B cell (primary cell): ENCODE measurements at regions not wholly inside any gene's neighbourhood (a gene's known extent, or its start where the extent isn't known, plus 50 kb on each side); places are given as distances from the start of the nearest gene placed in this dataset.

Experiments
- ATAC-seq: fragments of 200-7000 bp; cut with Tn5 transposase; one replicate; pipeline ENCODE4 v1.10.0; 2021; ENCODE audit warnings: low read depth, mild to moderate bottlenecking, moderate number of reproducible peaks, moderate library complexity
- CTCF ChIA-PET: fragments of 350-600 bp; sonication (Branson Sonifier 250); formaldehyde crosslinking; loops from one replicate; lab custom pipeline; 2021; ENCODE audit warnings: antibody characterized with exemption, inconsistent platforms; lab: Charles Lee
- POLR2A ChIA-PET: fragments of 350-600 bp; sonication (Branson Sonifier 250); formaldehyde crosslinking; loops from one replicate; lab custom pipeline; 2021; ENCODE audit warnings: antibody characterized with exemption; lab: Charles Lee
- DNase-seq: peaks from one replicate; pipeline ENCODE4 v3.0.0; 2013
- H2AFZ ChIP-seq: 2 replicates; pipeline ENCODE4 v1.6.1; 2012; ENCODE audit warnings: mild to moderate bottlenecking, low read depth, low read length; ENCODE audit not compliant: insufficient read depth, poor library complexity, severe bottlenecking
- H3K27ac ChIP-seq, 2 donors: 1 replicate in 1 of 2; 2 replicates in 1 of 2; pipeline ENCODE4 v1.5.1; 2012 to 2013; ENCODE audit warnings: low read length in 2 of 2, mild to moderate bottlenecking in 2 of 2, moderate library complexity in 1 of 2
- H3K27me3 ChIP-seq, 4 experiments: fragments of 200-600 bp in 1 of 4; sonication (generic) in 1 of 4; replicated peaks in 1 of 4; 1 replicate in 2 of 4; 2 replicates in 2 of 4; pipeline versions ENCODE4 v1.6.1 to v1.7.0; 2013 to 2016; ENCODE audit warnings: low read length in 3 of 4, mild to moderate bottlenecking in 2 of 4, mixed read lengths in 1 of 4, moderate library complexity in 1 of 4; ENCODE audit not compliant: insufficient read depth in 4 of 4, control insufficient read depth in 3 of 4; ENCODE audit errors: control extremely low read depth in 1 of 4
- H3K36me3 ChIP-seq, 2 experiments: replicated peaks in 1 of 2; 1 replicate in 1 of 2; 2 replicates in 1 of 2; pipeline versions ENCODE4 v1.6.1 to v1.7.1; 2013; ENCODE audit warnings: low read length in 1 of 2; ENCODE audit not compliant: insufficient read depth in 2 of 2, control insufficient read depth in 1 of 2; ENCODE audit errors: control extremely low read depth in 1 of 2, extremely low read depth in 1 of 2
- H3K4me1 ChIP-seq, 2 donors: fragments of 200-600 bp in 1 of 2; sonication (generic) in 1 of 2; 1 replicate in 1 of 2; 2 replicates in 1 of 2; pipeline versions ENCODE4 v1.5.1 to v1.6.1; 2013 to 2017; ENCODE audit warnings: low read length in 2 of 2; ENCODE audit not compliant: control insufficient read depth in 2 of 2, insufficient read depth in 2 of 2
- H3K4me2 ChIP-seq: replicated peaks from 2 replicates; pipeline ENCODE3; 2012; ENCODE audit warnings: mild to moderate bottlenecking, low read depth, low read length; ENCODE audit not compliant: poor library complexity, severe bottlenecking
- H3K4me3 ChIP-seq, 5 experiments: fragments of 200-600 bp in 1 of 5; sonication (generic) in 1 of 5; 1 replicate in 3 of 5; 2 replicates in 2 of 5; pipeline versions ENCODE4 v1.5.1 to v1.7.0; 2011 to 2016; ENCODE audit warnings: low read length in 4 of 5, mild to moderate bottlenecking in 4 of 5, low read depth in 2 of 5, control low read depth in 1 of 5, moderate library complexity in 1 of 5; ENCODE audit not compliant: insufficient read depth in 1 of 5; ENCODE audit errors: control extremely low read depth in 1 of 5, extremely low read depth in 1 of 5
- H3K79me2 ChIP-seq: fragments of 200-600 bp; sonication (generic); one replicate; pipeline ENCODE4 v1.6.0; 2016; ENCODE audit warnings: low read length; ENCODE audit not compliant: control insufficient read depth, insufficient read depth
- H3K9ac ChIP-seq: fragments of 200-600 bp; sonication (generic); 2 replicates; pipeline ENCODE4 v1.6.1; 2017; ENCODE audit warnings: mild to moderate bottlenecking, low read length, moderate library complexity
- H3K9me3 ChIP-seq, 3 donors: one replicate each; pipeline versions ENCODE4 v1.6.1 to v1.7.1; 2013; ENCODE audit warnings: low read length in 2 of 3; ENCODE audit not compliant: control insufficient read depth in 2 of 3, insufficient read depth in 1 of 3; ENCODE audit errors: control extremely low read depth in 1 of 3
- H4K20me1 ChIP-seq: 2 replicates; pipeline ENCODE4 v1.6.0; 2012; ENCODE audit warnings: mild to moderate bottlenecking, low read length; ENCODE audit not compliant: insufficient read depth, control insufficient read depth, poor library complexity, severe bottlenecking
- H3K27ac Mint-ChIP-seq: one replicate; pipeline ENCODE4 v1.8.0; 2021; ENCODE audit warnings: mixed read lengths
- H3K27me3 Mint-ChIP-seq: one replicate; pipeline ENCODE4 v1.8.0; 2021; ENCODE audit warnings: mixed read lengths
- H3K4me1 Mint-ChIP-seq: one replicate; pipeline ENCODE4 v1.8.0; 2021; ENCODE audit warnings: mixed read lengths
- H3K4me3 Mint-ChIP-seq: one replicate; pipeline ENCODE4 v1.8.0; 2021; ENCODE audit warnings: mixed read lengths
- H3K9me3 Mint-ChIP-seq: one replicate; pipeline ENCODE4 v1.8.0; 2022; ENCODE audit warnings: mixed read lengths; ENCODE audit not compliant: insufficient read depth
- CTCF ChIP-seq: fragments of 200-600 bp; IDR thresholded peaks from one replicate; pipeline ENCODE4 v1.8.0; 2022; ENCODE audit warnings: antibody characterized with exemption, mild to moderate bottlenecking
- EZH2 ChIP-seq: IDR thresholded peaks from 2 replicates; pipeline ENCODE4 v1.6.1; 2012; ENCODE audit warnings: borderline replicate concordance, low read depth, mild to moderate bottlenecking, moderate library complexity, low read length; ENCODE audit not compliant: insufficient read depth, poor library complexity, severe bottlenecking
- WGBS: methylation state at CpG from one replicate; pipeline ENCODE4 v1.1.5; 2013; ENCODE audit warnings: missing lambda C conversion rate; ENCODE audit not compliant: insufficient coverage; 5-methylcytosine and 5-hydroxymethylcytosine counted together
- intact Hi-C: fragments of 100-400 bp; cut with micrococcal nuclease; formaldehyde crosslinking; loops from one replicate; pipeline ENCODE4 v1.10.0; 2022

GRCh38 chr5:2103940-2104339, 221.2 kb upstream of the IRX4 start:
- Histone ChIP-seq H3K27me3 (no peaks in the 10 kb centered on the region), H3K4me2 (no peak overlapping the region), H3K79me2 (no peaks in the 10 kb centered on the region), H2AFZ (no peak overlapping the region), H3K4me1 (no peaks in the 10 kb centered on the region), H3K4me3 (no peak overlapping the region), H3K9ac (no peak overlapping the region), H3K36me3 (no peaks in the 10 kb centered on the region), H3K27ac (no peak overlapping the region), H4K20me1 (no peaks in the 10 kb centered on the region), H3K9me3 (peaks cover 0 to 7% (median 0%) of the 10 kb centered on the region in 3 donors)
- whole genome bisulfite sequencing: 92% methylated on average over 2 of the region's 6 CpGs
- TF ChIP-seq CTCF (no peak), EZH2 (no peak)
- Mint-ChIP-seq H3K4me3 (no peak overlapping the region), H3K27me3 (no peaks in the 10 kb centered on the region), H3K9me3 (peaks cover 6% of the 10 kb centered on the region), H3K27ac (no peak overlapping the region), H3K4me1 (no peaks in the 10 kb centered on the region)
- intact Hi-C loops: no loop called here
- ChIA-PET POLR2A (no interaction called here), CTCF (no interaction called here)
- DNase-seq (no peak), ATAC-seq (no peak)

- H3K4me1 Mint-ChIP-seq: no peaks in the 10 kb centered on the region
- H4K20me1 ChIP-seq: no peaks in the 10 kb centered on the region
- intact Hi-C loops: no loop called here
- H3K4me1 ChIP-seq: no peaks in the 10 kb centered on the region
- no peaks in the 10 kb centered on the region for H3K27me3 Mint-ChIP-seq
- no peak overlapping the region for H3K27ac Mint-ChIP-seq
- ATAC-seq (no peak), DNase-seq (no peak)
- no peak overlapping the region for H3K4me3 Mint-ChIP-seq
- H3K9ac ChIP-seq: no peak overlapping the region
- H3K79me2 ChIP-seq: no peaks in the 10 kb centered on the region
- peaks cover 0 to 10% (median 0%) of the 10 kb centered on the region in 3 donors for H3K9me3 ChIP-seq
- H3K9me3 Mint-ChIP-seq: peaks cover 6% of the 10 kb centered on the region
- no peak overlapping the region for H3K4me2 ChIP-seq
- ChIA-PET POLR2A (no interaction called here), CTCF (interaction anchor here (0.6 kb wide), 1 partner anchor 16 kb away, joined by 3 read pairs; no protein-coding TSS in a partner anchor)
- no peak overlapping the region for H2AFZ ChIP-seq
- H3K36me3 ChIP-seq: no peaks in the 10 kb centered on the region
- no peaks in the 10 kb centered on the region for H3K27me3 ChIP-seq
- H3K27ac ChIP-seq: no peak overlapping the region
- 90% methylated on average over 33 of the region's 36 CpGs for WGBS
- no peak overlapping the region for H3K4me3 ChIP-seq
- TF ChIP-seq EZH2 (no peak), CTCF (no peak)
These were observed 220.4 kb upstream of the IRX4 start for GRCh38 chr5:2102819-2103776.
